GM21515 (cell line): ENCODE measurements at regions not wholly inside any gene's neighbourhood (a gene's known extent, or its start where the extent isn't known, plus 50 kb on each side); places are given as distances from the start of the nearest gene placed in this dataset.
"Not testable (repeated sequence)": the region's sequence is repeated elsewhere in the genome, so short reads cannot be mapped to it uniquely, and the experiment has no call there.

Experiments
- ATAC-seq: cut with Tn5 transposase; IDR thresholded peaks from one replicate; pipeline ENCODE4 v1.9.1; 2021; ENCODE audit not compliant: unreplicated experiment

DNA sequence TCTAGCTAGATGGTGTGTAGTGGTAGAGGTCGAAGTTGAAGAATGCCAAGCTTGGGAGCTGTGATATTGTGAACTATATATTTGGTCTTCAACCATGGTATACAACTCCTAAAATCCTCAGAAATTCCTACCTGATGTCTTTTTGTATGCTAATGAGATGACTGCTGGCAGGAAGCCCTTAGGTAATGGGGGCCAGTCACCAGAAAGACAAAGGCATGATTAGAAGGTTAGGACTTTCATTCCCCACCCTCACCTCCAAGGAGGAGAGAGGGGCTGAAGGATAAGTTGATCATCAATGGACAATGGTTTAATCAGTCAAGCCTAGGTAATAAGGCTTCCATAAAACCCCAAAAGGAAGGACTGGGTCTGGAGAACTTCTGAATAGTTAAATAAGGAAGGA, 285.7 kb upstream of the POU5F2 start:
- ATAC-seq: no peak

GRCh38 chr5:94025788-94026473, 284.5 kb upstream of the POU5F2 start:
- ATAC-seq: no peak

DNA sequence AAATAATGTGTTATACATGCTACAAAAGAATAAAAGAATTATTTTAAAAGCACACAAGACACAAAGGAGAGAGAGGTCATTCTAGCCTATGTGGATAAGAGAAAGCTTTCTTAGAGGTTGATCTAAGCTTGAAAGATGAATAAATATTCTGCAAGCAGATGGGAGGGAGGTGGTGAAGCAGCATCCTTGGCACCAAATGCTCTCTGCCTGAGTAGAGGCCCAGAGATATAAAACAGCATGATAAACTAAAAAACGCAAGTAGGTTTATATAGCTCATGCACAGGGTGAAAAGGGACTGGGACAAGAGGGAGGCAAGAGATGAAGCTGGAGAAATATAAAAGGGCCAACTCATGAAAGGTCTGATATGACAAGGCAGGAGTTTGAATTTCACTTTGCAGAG, 283.2 kb upstream of the POU5F2 start:
- ATAC-seq: no peak

- ATAC-seq: no peak
Observed at GRCh38 chr5:94024101-94024500, 282.7 kb upstream of the POU5F2 start.

DNA sequence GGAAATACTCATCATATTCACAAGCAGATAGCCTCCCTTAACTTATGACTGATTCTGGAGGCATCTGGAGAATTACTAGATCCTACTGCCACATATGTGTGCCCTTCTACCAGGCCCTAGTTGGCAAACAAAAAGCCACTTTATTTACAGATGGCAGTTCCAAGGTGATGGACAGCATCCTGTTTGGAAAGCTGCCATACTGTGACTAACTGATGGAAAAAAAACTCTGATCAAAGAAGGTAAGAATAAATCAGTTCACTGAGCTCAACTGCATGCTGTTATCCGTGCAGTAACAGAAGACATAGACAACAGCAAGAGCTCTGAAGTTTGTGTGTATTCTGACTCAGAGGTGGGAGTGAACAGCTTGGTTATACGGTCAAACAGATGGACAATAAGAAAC, 279.8 kb upstream of the POU5F2 start:
- ATAC-seq: no peak

- no peak for ATAC-seq
Observed at GRCh38 chr5:94017579-94017978, 276.2 kb upstream of the POU5F2 start.

DNA sequence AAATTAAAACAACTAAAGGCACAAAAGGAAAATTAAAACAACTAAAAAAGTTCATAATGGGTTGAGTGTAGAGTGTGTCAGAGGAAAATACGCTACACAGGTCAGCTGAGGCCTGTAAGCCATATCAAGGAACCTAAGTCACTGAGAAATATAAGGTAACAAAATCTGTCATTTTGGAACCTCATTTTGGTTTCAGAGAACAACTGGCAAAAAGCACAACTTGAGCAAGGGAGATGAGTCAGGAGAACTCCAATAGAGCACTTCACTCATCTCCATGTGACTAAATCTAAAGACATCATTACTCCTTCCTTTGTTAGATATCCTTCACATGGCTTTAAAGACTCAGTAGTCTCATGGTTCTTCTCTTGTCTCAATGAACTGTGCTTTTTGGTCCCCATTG, 269.4 kb upstream of the POU5F2 start:
- no peak for ATAC-seq

- no peak for ATAC-seq
Observed at GRCh38 chr5:94009161-94009560, 267.8 kb upstream of the POU5F2 start.

- ATAC-seq: no peak
Observed at GRCh38 chr5:93998951-93999455, 257.6 kb upstream of the POU5F2 start.

- no peak for ATAC-seq
Observed at GRCh38 chr5:93997562-93997961, 256.2 kb upstream of the POU5F2 start.

GRCh38 chr5:93995126-93995621, 253.8 kb upstream of the POU5F2 start:
- ATAC-seq: no peak

DNA sequence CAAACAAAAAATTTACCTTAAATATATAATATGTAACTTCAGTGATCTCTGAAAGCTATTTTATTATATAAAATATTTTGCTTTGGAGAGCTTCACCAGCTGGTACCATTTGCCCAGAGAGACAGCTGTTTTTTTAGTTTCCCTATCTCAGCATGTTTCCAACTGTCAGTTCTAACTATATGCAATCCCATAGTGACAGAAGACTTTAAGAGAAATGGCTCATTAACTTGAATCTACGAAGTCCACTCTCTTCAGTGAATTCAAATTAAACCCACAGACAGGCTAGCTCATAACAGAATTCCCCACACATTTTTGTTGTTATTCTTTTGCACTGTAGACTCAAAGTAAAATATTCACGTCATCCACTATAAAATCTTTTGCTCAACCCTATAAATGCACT, 251.8 kb upstream of the POU5F2 start:
- no peak for ATAC-seq

DNA sequence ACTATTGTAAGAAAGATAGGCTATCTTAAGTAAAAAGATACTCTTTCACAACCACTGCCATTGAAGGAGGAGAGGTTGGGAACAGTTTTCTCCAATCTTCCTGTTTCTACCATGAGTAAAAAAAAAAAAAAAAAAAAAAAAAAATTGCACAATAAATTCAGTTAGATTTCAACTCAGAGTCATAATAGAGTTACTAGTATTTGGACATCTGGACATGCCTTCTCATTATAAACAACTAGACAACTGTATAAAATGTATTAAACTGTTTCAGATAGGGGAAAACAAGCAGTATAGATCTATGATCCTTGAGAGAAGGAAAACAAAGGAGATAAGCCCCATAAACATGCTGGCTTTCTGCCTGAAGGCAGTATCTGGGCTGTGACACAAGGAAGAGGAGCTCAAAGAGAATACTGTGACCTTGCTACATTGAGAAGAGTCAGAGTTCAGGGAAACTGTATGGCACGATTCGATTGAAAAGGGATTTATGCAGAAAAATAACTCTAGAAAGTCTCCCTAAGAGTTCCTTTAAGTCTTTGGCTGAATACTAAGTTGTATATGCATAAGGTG, 249.2 kb upstream of the POU5F2 start:
- ATAC-seq: no peak

DNA sequence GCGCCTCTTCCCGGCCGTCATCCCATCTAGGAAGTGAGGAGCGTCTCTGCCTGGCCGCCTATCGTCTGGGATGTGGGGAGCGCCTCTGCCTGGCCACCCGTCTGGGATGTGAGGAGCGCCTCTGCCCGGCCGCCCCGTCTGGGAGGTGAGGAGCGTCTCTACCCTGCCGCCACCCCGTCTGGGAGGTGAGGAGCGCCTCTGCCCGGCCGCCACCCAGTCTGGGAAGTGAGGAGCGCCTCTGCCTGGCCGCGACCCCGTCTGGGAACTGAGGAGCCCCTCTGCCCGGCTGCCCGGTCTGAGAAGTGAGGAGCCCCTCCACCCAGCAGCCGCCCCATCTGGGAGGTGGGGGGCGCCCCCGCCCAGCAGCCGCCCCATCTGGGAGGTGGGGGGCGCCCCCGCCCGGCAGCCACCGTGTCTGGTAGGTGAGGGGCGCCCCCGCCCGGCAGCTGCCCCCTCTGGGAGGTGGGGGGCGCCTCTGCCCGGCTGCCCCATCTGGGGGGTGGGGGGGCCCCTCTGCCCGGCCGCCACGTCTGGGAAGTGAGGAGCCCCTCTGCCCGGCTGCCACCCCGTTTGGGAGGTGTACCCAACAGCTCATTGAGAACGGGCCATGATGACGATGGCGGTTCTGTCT, 244.7 kb upstream of the POU5F2 start:
- not testable (repeated sequence) for ATAC-seq

- ATAC-seq: no peak
Observed at GRCh38 chr5:93978222-93978621, 236.8 kb upstream of the POU5F2 start.

- ATAC-seq: no peak
Observed at GRCh38 chr5:93967923-93968322, 226.5 kb upstream of the POU5F2 start.

DNA sequence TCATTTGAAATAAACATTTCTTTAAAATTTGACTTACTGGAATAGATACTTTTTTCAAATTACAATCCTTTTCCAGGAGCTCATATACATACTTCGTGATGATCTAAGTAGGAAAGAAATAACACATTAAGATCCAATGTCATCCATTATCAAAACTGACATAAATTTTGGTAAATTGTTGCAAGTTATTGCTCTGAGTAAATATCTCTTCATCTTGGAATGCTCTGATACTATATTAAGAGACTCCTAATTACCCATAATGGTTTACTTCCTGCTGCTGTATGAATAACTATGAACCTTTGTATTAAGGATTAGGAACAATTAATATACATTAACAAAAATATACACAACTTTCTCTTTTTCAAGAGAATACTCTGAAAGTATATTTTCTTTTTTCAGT, 223.0 kb upstream of the POU5F2 start:
- ATAC-seq: no peak

DNA sequence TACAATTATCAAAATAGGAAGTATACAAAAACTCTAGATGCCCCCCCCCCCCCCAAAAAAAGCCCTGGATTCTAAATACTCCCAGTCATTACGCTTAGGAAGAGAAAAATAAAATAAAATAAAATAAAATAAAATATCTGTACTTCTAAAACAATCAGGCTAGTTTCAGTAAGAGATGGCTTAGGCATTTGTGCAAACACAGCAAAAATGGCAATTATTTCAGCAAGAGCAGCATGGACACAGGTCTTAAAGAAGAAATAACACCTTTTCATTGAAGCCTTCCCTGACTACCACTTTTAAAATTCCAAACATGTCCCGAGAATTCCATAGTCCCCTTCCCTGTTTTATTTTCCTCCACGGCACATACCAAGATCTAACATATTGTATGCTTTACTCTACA, 218.6 kb upstream of the POU5F2 start:
- no peak for ATAC-seq

DNA sequence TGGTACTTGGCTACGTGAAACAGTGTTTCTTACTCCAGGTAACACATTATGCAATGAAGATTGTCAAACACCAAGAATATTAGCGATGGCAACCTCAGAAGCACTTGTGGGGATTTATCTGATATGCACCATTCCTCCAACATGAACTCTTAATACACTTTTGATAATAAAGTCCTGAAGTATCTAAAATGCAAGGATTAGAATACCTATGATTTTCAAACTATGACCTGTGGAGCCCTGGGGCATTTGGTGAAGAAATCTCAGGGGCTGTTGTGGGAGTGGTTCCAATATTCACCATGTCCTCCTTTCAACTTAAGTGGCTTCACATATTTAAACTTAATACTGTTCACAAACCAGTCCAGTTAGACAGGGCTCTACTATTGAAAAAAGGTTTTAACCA, 214.6 kb upstream of the POU5F2 start:
- no peak for ATAC-seq

DNA sequence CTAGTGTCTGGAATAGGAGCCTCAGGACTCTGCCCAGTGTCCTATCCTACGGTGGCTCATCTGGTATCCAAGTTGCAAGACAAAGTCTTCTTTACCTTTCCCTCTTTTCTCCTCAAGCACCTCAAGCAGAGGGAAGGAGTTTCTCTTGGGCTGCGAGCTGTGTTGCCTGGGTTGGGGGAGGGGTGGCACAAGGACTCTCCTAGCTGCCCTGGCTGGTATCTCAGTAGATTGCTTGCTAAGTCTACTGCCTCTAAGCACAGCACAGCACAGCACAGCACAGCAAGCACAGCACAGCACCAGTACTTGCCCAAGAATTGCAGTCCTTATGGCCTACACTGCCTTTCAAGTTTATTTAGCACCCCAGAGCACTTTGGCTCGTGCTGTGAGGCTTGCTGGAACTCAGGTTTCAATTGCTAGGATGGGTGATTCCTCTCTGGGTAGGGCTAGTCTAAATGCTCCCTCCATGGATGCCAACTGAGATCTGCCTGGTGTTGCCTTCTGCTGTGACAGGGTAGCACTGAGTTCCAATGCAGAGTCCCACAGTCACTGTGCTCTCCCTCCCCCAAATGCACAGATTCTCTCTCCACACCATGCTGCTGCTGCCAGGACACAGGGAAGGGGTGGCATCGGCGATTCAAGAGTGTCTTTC, 213.1 kb upstream of the POU5F2 start:
- ATAC-seq: no peak

DNA sequence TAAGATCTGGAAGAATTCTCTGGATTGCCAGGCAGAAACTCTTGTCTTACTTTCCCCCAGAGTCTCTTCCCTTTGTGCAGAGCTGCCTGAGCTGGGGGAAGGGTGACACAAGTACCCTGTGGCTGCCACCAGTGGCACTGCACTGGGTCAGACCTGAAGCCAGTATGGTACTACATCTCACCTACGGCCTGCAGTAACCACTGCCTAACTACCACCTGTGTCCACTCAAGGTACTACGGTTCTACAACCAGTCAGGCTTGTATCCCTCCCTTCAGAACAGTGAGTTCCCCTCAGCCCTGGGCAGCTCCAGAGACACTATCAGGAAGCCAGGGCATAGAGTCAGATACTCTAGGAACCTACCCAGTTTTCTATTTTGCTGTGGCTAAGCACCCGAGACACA, 212.0 kb upstream of the POU5F2 start:
- no peak for ATAC-seq

GRCh38 chr5:93941897-93942296, 200.5 kb upstream of the POU5F2 start:
- ATAC-seq: no peak
